ENCODE measurements at regions not wholly inside any gene's neighbourhood (a gene's known extent, or its start where the extent isn't known, plus 50 kb on each side); places are given as distances from the start of the nearest gene placed in this dataset.

DNA sequence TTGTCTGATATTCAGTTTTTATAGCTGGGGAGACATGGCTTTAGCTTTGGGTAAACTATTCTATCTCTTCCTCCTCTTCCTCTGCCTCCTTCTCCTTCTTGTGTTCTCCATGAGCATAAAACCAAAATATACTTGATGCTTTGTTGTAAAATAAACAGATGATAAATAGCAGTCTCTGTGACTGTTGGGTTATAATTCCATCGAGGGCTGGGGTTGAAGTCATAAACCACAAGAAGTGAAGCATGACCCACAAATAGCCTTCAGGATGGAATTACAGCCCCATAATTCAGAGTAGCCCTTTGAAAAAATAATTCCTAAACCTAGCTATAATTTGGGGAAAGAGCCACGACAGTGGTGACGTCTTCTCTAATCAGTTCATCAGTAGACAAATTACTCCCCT lies 177.7 kb downstream of the SNX19 start:
- TF ChIP-seq, protein P1, sequence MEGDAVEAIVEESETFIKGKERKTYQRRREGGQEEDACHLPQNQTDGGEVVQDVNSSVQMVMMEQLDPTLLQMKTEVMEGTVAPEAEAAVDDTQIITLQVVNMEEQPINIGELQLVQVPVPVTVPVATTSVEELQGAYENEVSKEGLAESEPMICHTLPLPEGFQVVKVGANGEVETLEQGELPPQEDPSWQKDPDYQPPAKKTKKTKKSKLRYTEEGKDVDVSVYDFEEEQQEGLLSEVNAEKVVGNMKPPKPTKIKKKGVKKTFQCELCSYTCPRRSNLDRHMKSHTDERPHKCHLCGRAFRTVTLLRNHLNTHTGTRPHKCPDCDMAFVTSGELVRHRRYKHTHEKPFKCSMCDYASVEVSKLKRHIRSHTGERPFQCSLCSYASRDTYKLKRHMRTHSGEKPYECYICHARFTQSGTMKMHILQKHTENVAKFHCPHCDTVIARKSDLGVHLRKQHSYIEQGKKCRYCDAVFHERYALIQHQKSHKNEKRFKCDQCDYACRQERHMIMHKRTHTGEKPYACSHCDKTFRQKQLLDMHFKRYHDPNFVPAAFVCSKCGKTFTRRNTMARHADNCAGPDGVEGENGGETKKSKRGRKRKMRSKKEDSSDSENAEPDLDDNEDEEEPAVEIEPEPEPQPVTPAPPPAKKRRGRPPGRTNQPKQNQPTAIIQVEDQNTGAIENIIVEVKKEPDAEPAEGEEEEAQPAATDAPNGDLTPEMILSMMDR (IDR thresholded peaks at IDR 0.05), result no peak
- no peak for TF ChIP-seq POLR2A (IDR thresholded peaks at IDR 0.05)
